ENCODE measurements at regions not wholly inside any gene's neighbourhood (a gene's known extent, or its start where the extent isn't known, plus 50 kb on each side); places are given as distances from the start of the nearest gene placed in this dataset.

GRCh38 chr4:140213749-140214148 is 59.8 kb upstream of the MAML3 start:
- TF ChIP-seq POLR2A (IDR thresholded peaks at IDR 0.05) (no peak), CTCF (IDR thresholded peaks at IDR 0.05) (no peak)

Data from testis (tissue), 2 donors.